Adrenal gland (tissue), 5 donors: ENCODE measurements at regions not wholly inside any gene's neighbourhood (a gene's known extent, or its start where the extent isn't known, plus 50 kb on each side); places are given as distances from the start of the nearest gene placed in this dataset.

ENCODE experiments used
- CTCF ChIP-seq, 6 experiments: fragments of 450-650 bp in 4 of 6; fragments of 200-600 bp in 2 of 6; sonication (generic) in 1 of 6; IDR thresholded peaks; 1 replicate in 5 of 6; 2 replicates in 1 of 6; pipeline versions ENCODE4 v1.5.1 to v1.8.0; 2016 to 2021; ENCODE audit warnings: antibody characterized with exemption in 6 of 6, mild to moderate bottlenecking in 2 of 6, moderate library complexity in 1 of 6
- POLR2A ChIP-seq, 2 donors: fragments of 450-650 bp; IDR thresholded peaks; one replicate each; pipeline ENCODE4 v1.6.1; 2017; ENCODE audit warnings: antibody characterized with exemption in 2 of 2, mild to moderate bottlenecking in 2 of 2, moderate library complexity in 1 of 2
- donor health status: DM: no; HTN: no; CAD: no.

- TF ChIP-seq CTCF (IDR thresholded peaks at IDR 0.05) = no peak
- TF ChIP-seq POLR2A (IDR thresholded peaks at IDR 0.05) = no peak
These were observed 1324.1 kb downstream of the CDH8 start for GRCh38 chr16:60712144-60712543.
